H1 (cell line): ENCODE measurements at regions not wholly inside any gene's neighbourhood (a gene's known extent, or its start where the extent isn't known, plus 50 kb on each side); places are given as distances from the start of the nearest gene placed in this dataset.

Experiments
- CTCF ChIA-PET: fragments of 300-600 bp; sonication (Branson Sonifier 250); formaldehyde crosslinking; loops from one replicate; lab custom pipeline; 2021; ENCODE audit not compliant: partially characterized antibody; lab: Charles Lee
- POLR2A ChIA-PET: fragments of 300-600 bp; sonication (Branson Sonifier 250); formaldehyde crosslinking; loops from one replicate; lab custom pipeline; 2021; ENCODE audit warnings: inconsistent platforms; ENCODE audit not compliant: partially characterized antibody; lab: Charles Lee
- DNase-seq, 2 experiments: peaks; one replicate each; pipeline versions ENCODE4 v3.0.0 to v3.0.0-alpha.2; 2010 to 2022; ENCODE audit warnings: low spot score in 2 of 2, low read depth in 1 of 2, mixed read lengths in 1 of 2
- FAIRE-seq: peaks from 2 replicates; lab custom pipeline; 2011; peaks lifted over from hg19 to GRCh38; lab: Jason Lieb, UNC
- H2AFZ ChIP-seq: 2 replicates; pipeline ENCODE4 v1.8.1; 2012; ENCODE audit warnings: low read length, inconsistent platforms
- H2AK5ac ChIP-seq: 2 replicates; pipeline ENCODE4 v1.6.1; 2013; ENCODE audit warnings: low read depth, low read length
- H2BK120ac ChIP-seq: replicated peaks from 2 replicates; pipeline ENCODE3; 2013; ENCODE audit warnings: low read depth, low read length, inconsistent platforms
- H2BK12ac ChIP-seq: 2 replicates; pipeline ENCODE4 v1.6.1; 2013; ENCODE audit warnings: low read depth, low read length
- H2BK15ac ChIP-seq: 2 replicates; pipeline ENCODE4 v1.6.1; 2013; ENCODE audit warnings: low read length
- H2BK20ac ChIP-seq: 2 replicates; pipeline ENCODE4 v1.6.1; 2013; ENCODE audit warnings: low read length
- H2BK5ac ChIP-seq: 2 replicates; pipeline ENCODE4 v1.6.1; 2013; ENCODE audit warnings: low read depth, low read length
- H3K14ac ChIP-seq: 2 replicates; pipeline ENCODE4 v1.6.1; 2013; ENCODE audit warnings: inconsistent platforms; ENCODE audit not compliant: insufficient read length
- H3K18ac ChIP-seq: 2 replicates; pipeline ENCODE4 v1.6.1; 2013; ENCODE audit warnings: low read length; ENCODE audit errors: extremely low read depth
- H3K23ac ChIP-seq: 2 replicates; pipeline ENCODE4 v1.6.1; 2013; ENCODE audit warnings: inconsistent platforms; ENCODE audit not compliant: insufficient read length
- H3K23me2 ChIP-seq: 2 replicates; pipeline ENCODE4 v1.6.1; 2013; ENCODE audit warnings: low read depth, low read length
- H3K27ac ChIP-seq: 2 replicates; pipeline ENCODE4 v1.6.1; 2011; ENCODE audit warnings: low read depth, low read length, inconsistent platforms
- H3K27me3 ChIP-seq, 4 experiments: replicated peaks in 1 of 4; 1 replicate in 1 of 4; 2 replicates in 3 of 4; pipeline versions ENCODE4 v1.6.1 to v1.8.1; 2011 to 2013; ENCODE audit warnings: low read length in 3 of 4, mild to moderate bottlenecking in 3 of 4, inconsistent platforms in 2 of 4, mixed read lengths in 2 of 4, moderate library complexity in 1 of 4; ENCODE audit not compliant: control insufficient read depth in 3 of 4, insufficient read depth in 3 of 4; ENCODE audit errors: extremely low read depth in 1 of 4
- H3K36me3 ChIP-seq, 4 experiments: 2 replicates each; pipeline versions ENCODE4 v1.6.1 to v1.8.1; 2011 to 2013; ENCODE audit warnings: mild to moderate bottlenecking in 4 of 4, low read length in 3 of 4, moderate library complexity in 2 of 4, control low read depth in 1 of 4, inconsistent platforms in 1 of 4; ENCODE audit not compliant: insufficient read depth in 4 of 4, control insufficient read depth in 2 of 4
- H3K4ac ChIP-seq: replicated peaks from 2 replicates; pipeline ENCODE3; 2013; ENCODE audit warnings: low read length, low read depth, mixed read lengths, inconsistent platforms; ENCODE audit not compliant: insufficient read length
- H3K4me1 ChIP-seq, 4 experiments: replicated peaks in 1 of 4; 1 replicate in 1 of 4; 2 replicates in 3 of 4; pipeline versions ENCODE4 v1.6.1 to v1.8.1; 2011 to 2013; ENCODE audit warnings: low read length in 3 of 4, inconsistent platforms in 2 of 4, mixed read lengths in 1 of 4; ENCODE audit not compliant: insufficient read depth in 4 of 4, control insufficient read depth in 3 of 4
- H3K4me2 ChIP-seq, 2 experiments: 2 replicates each; pipeline versions ENCODE4 v1.6.1 to v1.8.1; 2011 to 2013; ENCODE audit warnings: low read depth in 2 of 2, low read length in 2 of 2, control low read depth in 1 of 2, inconsistent platforms in 1 of 2, mild to moderate bottlenecking in 1 of 2; ENCODE audit not compliant: insufficient read depth in 1 of 2
- H3K4me3 ChIP-seq, 4 experiments: fragments of 200-600, 300-600 bp in 1 of 4; sonication (generic), shearing (Covaris generic), sonication (Bioruptor Twin) in 1 of 4; 2 replicates each; pipeline versions ENCODE4 v1.5.1 to v1.8.1; 2011 to 2016; ENCODE audit warnings: low read length in 4 of 4, low read depth in 3 of 4, control low read depth in 2 of 4, inconsistent platforms in 2 of 4, mild to moderate bottlenecking in 2 of 4, mixed read lengths in 1 of 4, moderate library complexity in 1 of 4; ENCODE audit not compliant: insufficient read depth in 2 of 4; ENCODE audit errors: extremely low read depth in 1 of 4
- H3K56ac ChIP-seq: replicated peaks from 2 replicates; pipeline ENCODE3; 2013; ENCODE audit warnings: low read depth, mild to moderate bottlenecking, mixed read lengths, low read length, inconsistent platforms; ENCODE audit not compliant: insufficient read length
- H3K79me1 ChIP-seq: 2 replicates; pipeline ENCODE4 v1.6.1; 2013; ENCODE audit warnings: low read depth, low read length, control low read depth
- H3K79me2 ChIP-seq, 2 experiments: 2 replicates each; pipeline versions ENCODE4 v1.6.1 to v1.8.1; 2012 to 2013; ENCODE audit warnings: low read length in 2 of 2, mild to moderate bottlenecking in 2 of 2, inconsistent platforms in 1 of 2; ENCODE audit not compliant: insufficient read depth in 2 of 2, control insufficient read depth in 1 of 2
- H3K9ac ChIP-seq, 4 experiments: replicated peaks in 1 of 4; 1 replicate in 1 of 4; 2 replicates in 3 of 4; pipeline versions ENCODE4 v1.6.1 to v1.8.1; 2011 to 2013; ENCODE audit warnings: low read depth in 3 of 4, low read length in 3 of 4, control low read depth in 2 of 4, mild to moderate bottlenecking in 2 of 4, moderate library complexity in 2 of 4, inconsistent platforms in 1 of 4; ENCODE audit errors: extremely low read depth in 1 of 4
- H3K9me3 ChIP-seq, 2 experiments: 2 replicates each; pipeline versions ENCODE4 v1.6.1 to v1.8.1; 2012 to 2013; ENCODE audit warnings: mild to moderate bottlenecking in 2 of 2, moderate library complexity in 2 of 2, control low read depth in 1 of 2, inconsistent platforms in 1 of 2, low read depth in 1 of 2, low read length in 1 of 2, mixed read lengths in 1 of 2; ENCODE audit not compliant: insufficient read depth in 2 of 2
- H4K20me1 ChIP-seq, 2 experiments: replicated peaks in 1 of 2; 2 replicates each; pipeline versions ENCODE3 to v1.8.1; 2011 to 2013; ENCODE audit warnings: inconsistent platforms in 2 of 2, low read length in 2 of 2, mild to moderate bottlenecking in 1 of 2; ENCODE audit not compliant: insufficient read depth in 2 of 2, control insufficient read depth in 1 of 2
- H4K5ac ChIP-seq: 2 replicates; pipeline ENCODE4 v1.6.1; 2013; ENCODE audit warnings: low read length, low read depth, mixed read lengths, inconsistent platforms; ENCODE audit not compliant: insufficient read length
- H4K8ac ChIP-seq: 2 replicates; pipeline ENCODE4 v1.8.0; 2013; ENCODE audit warnings: mild to moderate bottlenecking, moderate library complexity, low read length, inconsistent platforms; ENCODE audit not compliant: insufficient read depth; ENCODE audit errors: extremely low read depth
- H4K91ac ChIP-seq: replicated peaks from 2 replicates; pipeline ENCODE3; 2013; ENCODE audit warnings: low read length, mixed read lengths, inconsistent platforms; ENCODE audit not compliant: insufficient read length
- CHD1 ChIP-seq: IDR thresholded peaks from 2 replicates; pipeline ENCODE4 v1.6.1; 2012; ENCODE audit warnings: low read depth, low read length, improper control_type of control experiment
- CHD2 ChIP-seq: IDR thresholded peaks from 2 replicates; pipeline ENCODE4 v1.6.1; 2012; ENCODE audit warnings: low read length, improper control_type of control experiment
- CREB1 ChIP-seq: IDR thresholded peaks from 2 replicates; pipeline ENCODE4 v1.6.1; 2012; ENCODE audit warnings: inconsistent platforms
- GABPA ChIP-seq: IDR thresholded peaks from 2 replicates; pipeline ENCODE4 v1.6.1; 2011; ENCODE audit warnings: mild to moderate bottlenecking, low read length, moderate library complexity, borderline replicate concordance; ENCODE audit not compliant: insufficient read depth
- HDAC6 ChIP-seq: IDR thresholded peaks from one replicate; pipeline ENCODE4 v1.7.1; 2012; ENCODE audit warnings: low read depth, mild to moderate bottlenecking, inconsistent platforms, low read length, moderate library complexity
- JUN ChIP-seq: IDR thresholded peaks from 2 replicates; pipeline ENCODE4 v1.6.1; 2011; ENCODE audit warnings: low read depth, mild to moderate bottlenecking, improper control_type of control experiment, low read length
- KDM1A ChIP-seq: fragments of 200-600, 300-600 bp; sonication (generic); IDR thresholded peaks from 2 replicates; pipeline ENCODE4 v1.7.1; 2016; ENCODE audit warnings: mild to moderate bottlenecking, low read length, borderline replicate concordance
- MAFK ChIP-seq: IDR thresholded peaks from 2 replicates; pipeline ENCODE4 v1.6.1; 2012; ENCODE audit warnings: low read depth, mild to moderate bottlenecking, improper control_type of control experiment, low read length
- POLR2AphosphoS5 ChIP-seq: IDR thresholded peaks from 2 replicates; pipeline ENCODE4 v1.6.1; 2011; ENCODE audit warnings: low read depth, low read length
- POU5F1 ChIP-seq: IDR thresholded peaks from 2 replicates; pipeline ENCODE4 v1.6.1; 2011; ENCODE audit warnings: low read depth, mild to moderate bottlenecking, low read length, moderate library complexity
- SP1 ChIP-seq: IDR thresholded peaks from 2 replicates; pipeline ENCODE4 v1.6.1; 2011; ENCODE audit warnings: low read depth, low read length
- SRF ChIP-seq: IDR thresholded peaks from 2 replicates; pipeline ENCODE4 v1.6.1; 2011; ENCODE audit warnings: mild to moderate bottlenecking, low read depth, low read length, moderate library complexity
- SUZ12 ChIP-seq: fragments of 200-600 bp; sonication (generic); IDR thresholded peaks from 2 replicates; pipeline ENCODE4 v1.6.1; 2012; ENCODE audit warnings: mild to moderate bottlenecking, inconsistent platforms, low read length, moderate library complexity, mixed read lengths
- TCF12 ChIP-seq: IDR thresholded peaks from 2 replicates; pipeline ENCODE4 v1.6.1; 2011; ENCODE audit warnings: low read depth, mild to moderate bottlenecking, low read length
- TEAD4 ChIP-seq: IDR thresholded peaks from 2 replicates; pipeline ENCODE4 v1.6.1; 2012; ENCODE audit warnings: low read depth, low read length, inconsistent platforms, mixed read lengths
- WGBS, 2 experiments: shearing (Covaris generic) in 1 of 2; methylation state at CpG; one replicate each; pipeline versions ENCODE4 v1.1.6 to v1.1.7; 2013 to 2015; ENCODE audit warnings: low lambda C conversion rate in 2 of 2, mixed read lengths in 2 of 2, inconsistent platforms in 1 of 2, low coverage in 1 of 2, missing lambda C conversion rate in 1 of 2; ENCODE audit not compliant: insufficient replicate concordance in 2 of 2, insufficient coverage in 1 of 2, insufficient read length in 1 of 2; ENCODE audit errors: extremely low coverage in 1 of 2, missing lambda C conversion rate in 1 of 2; 5-methylcytosine and 5-hydroxymethylcytosine counted together
- TF ChIP-seq, protein P1 (sequence below): IDR thresholded peaks from 2 replicates; pipeline ENCODE4 v1.6.1; 2011; ENCODE audit warnings: low read length, improper control_type of control experiment

DNA sequence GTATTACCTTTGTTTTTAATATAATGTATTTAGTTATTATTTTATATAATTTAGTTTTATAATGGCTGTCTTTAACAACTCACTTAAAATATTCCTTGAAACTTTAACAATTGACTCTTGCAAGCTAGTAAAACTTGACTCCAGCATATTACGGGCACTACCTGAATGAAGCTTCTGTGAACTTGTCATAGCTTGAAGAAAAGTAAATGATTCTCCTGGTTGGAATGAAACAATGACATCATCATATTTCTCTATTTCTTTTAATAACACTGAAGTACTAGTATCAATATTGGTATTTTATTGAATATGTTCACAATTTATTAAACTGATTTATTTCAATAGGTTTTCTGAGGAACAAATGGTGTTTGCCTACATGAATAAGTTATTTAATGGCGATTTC, 128.4 kb upstream of the PHF14 start:
- no peak overlapping the region for H3K18ac ChIP-seq
- H3K36me3 ChIP-seq, result no peaks in the 10 kb centered on the region
- H3K79me1 ChIP-seq, result no peaks in the 10 kb centered on the region
- no peaks in the 10 kb centered on the region for H3K79me2 ChIP-seq
- H3K9me3 ChIP-seq, result no peaks in the 10 kb centered on the region
- no peak overlapping the region for H3K27ac ChIP-seq
- H2AFZ ChIP-seq, result no peak overlapping the region
- no peak overlapping the region for H2BK5ac ChIP-seq
- DNase-seq, result no peak
- H4K8ac ChIP-seq, result no peak overlapping the region
- no peak overlapping the region for H3K9ac ChIP-seq
- H3K23ac ChIP-seq, result no peak overlapping the region
- H3K4me2 ChIP-seq, result no peak overlapping the region
- TF ChIP-seq KDM1A (no peak), GABPA (no peak), HDAC6 (no peak), POU5F1 (no peak), CREB1 (no peak), MAFK (no peak), JUN (no peak), POLR2AphosphoS5 (no peak), CHD1 (no peak), CHD2 (no peak), SP1 (no peak), SUZ12 (no peak), TCF12 (no peak), TEAD4 (no peak), SRF (no peak)
- TF ChIP-seq, protein P1, sequence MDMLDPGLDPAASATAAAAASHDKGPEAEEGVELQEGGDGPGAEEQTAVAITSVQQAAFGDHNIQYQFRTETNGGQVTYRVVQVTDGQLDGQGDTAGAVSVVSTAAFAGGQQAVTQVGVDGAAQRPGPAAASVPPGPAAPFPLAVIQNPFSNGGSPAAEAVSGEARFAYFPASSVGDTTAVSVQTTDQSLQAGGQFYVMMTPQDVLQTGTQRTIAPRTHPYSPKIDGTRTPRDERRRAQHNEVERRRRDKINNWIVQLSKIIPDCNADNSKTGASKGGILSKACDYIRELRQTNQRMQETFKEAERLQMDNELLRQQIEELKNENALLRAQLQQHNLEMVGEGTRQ, result no peak
- TF ChIP-seq, all 59 proteins: peak for 0
- H4K91ac ChIP-seq, result no peak overlapping the region
- peaks cover 0 to 1% (median 0%) of the 10 kb centered on the region in 4 experiments; a peak in 1 of 7 replicates for H3K27me3 ChIP-seq
- no peak overlapping the region for H2AK5ac ChIP-seq
- H2BK20ac ChIP-seq, result no peak overlapping the region
- no peak overlapping the region for H2BK12ac ChIP-seq
- POLR2A ChIA-PET, result no interaction called here
- H3K4ac ChIP-seq, result no peak overlapping the region
- H3K56ac ChIP-seq, result no peak overlapping the region
- H3K4me3 ChIP-seq, result no peak overlapping the region
- WGBS, 2 experiments, result 88% methylated on average over 2 of the region's 2 CpGs; no CpG with 5 or more reads in 1 of the 2 experiments
- H4K20me1 ChIP-seq, result no peaks in the 10 kb centered on the region
- H3K23me2 ChIP-seq, result no peaks in the 10 kb centered on the region; the same call in 1 of the 2 replicates
- no peak overlapping the region for H4K5ac ChIP-seq
- CTCF ChIA-PET, result no interaction called here
- H2BK120ac ChIP-seq, result no peak overlapping the region
- H3K14ac ChIP-seq, result no peak overlapping the region
- H3K4me1 ChIP-seq, result no peaks in the 10 kb centered on the region
- FAIRE-seq, result no peak
- H2BK15ac ChIP-seq, result no peak overlapping the region
